Upper lobe of left lung (tissue), 6 donors: ENCODE measurements at regions not wholly inside any gene's neighbourhood (a gene's known extent, or its start where the extent isn't known, plus 50 kb on each side); places are given as distances from the start of the nearest gene placed in this dataset.
A peak's percentile ranks its signal among the peaks of the same experiment; 100 is the strongest.

Experiments
- ATAC-seq, 2 donors: fragments of 200-7000 bp; cut with Tn5 transposase; one replicate each; pipeline ENCODE4 v1.9.1; 2022; ENCODE audit warnings: mild to moderate bottlenecking in 2 of 2, moderate library complexity in 2 of 2; ENCODE audit not compliant: low FRiP score in 2 of 2
- DNase-seq, 2 donors: peaks; one replicate each; pipeline ENCODE4 v3.0.0-alpha.2; 2019 to 2020
- H3K27ac ChIP-seq, 4 donors: fragments of 200-600 bp; sonication (generic); one replicate each; pipeline ENCODE4 v1.5.1; 2016 to 2019
- H3K27me3 ChIP-seq, 4 donors: fragments of 200-600 bp; sonication (generic); one replicate each; pipeline ENCODE4 v1.5.1; 2017 to 2019
- H3K36me3 ChIP-seq, 4 donors: fragments of 200-600 bp; sonication (generic); one replicate each; pipeline ENCODE4 v1.5.1; 2016 to 2019
- H3K4me1 ChIP-seq, 4 donors: fragments of 200-600 bp; sonication (generic); one replicate each; pipeline ENCODE4 v1.5.1; 2018 to 2019
- H3K4me3 ChIP-seq, 4 donors: fragments of 200-600 bp; sonication (generic); one replicate each; pipeline ENCODE4 v1.5.1; 2017 to 2019; ENCODE audit warnings: mild to moderate bottlenecking in 2 of 4, moderate library complexity in 1 of 4
- H3K9me3 ChIP-seq, 4 donors: fragments of 200-600 bp; sonication (generic); one replicate each; pipeline ENCODE4 v1.5.1; 2018 to 2019
- EP300 ChIP-seq, 4 donors: sonication (generic); formaldehyde crosslinking; IDR thresholded peaks; one replicate each; pipeline ENCODE4 v1.5.1; 2017; ENCODE audit warnings: antibody characterized with exemption in 4 of 4, control low read depth in 2 of 4
- POLR2A ChIP-seq, 4 donors: fragments of 450-650 bp; IDR thresholded peaks; one replicate each; pipeline ENCODE4 v1.5.1; 2016 to 2017; ENCODE audit warnings: antibody characterized with exemption in 4 of 4, mild to moderate bottlenecking in 2 of 4
- POLR2AphosphoS5 ChIP-seq, 2 donors: sonication (generic); formaldehyde crosslinking; IDR thresholded peaks; one replicate each; pipeline ENCODE4 v1.5.1; 2017; ENCODE audit warnings: antibody characterized with exemption in 2 of 2
- WGBS, 2 donors: methylation state at CpG; one replicate each; pipeline ENCODE4 v1.1.5; 2017 to 2018; 5-methylcytosine and 5-hydroxymethylcytosine counted together
- TF ChIP-seq, protein P1 (sequence below), 6 experiments: fragments of 450-650 bp in 4 of 6; fragments of 200-600 bp in 2 of 6; sonication (generic) in 2 of 6; IDR thresholded peaks; one replicate each; pipeline ENCODE4 v1.5.1; 2016 to 2019; ENCODE audit warnings: antibody characterized with exemption in 6 of 6
- donor health status: DM: no; HTN: no; CAD: no; lungs with moderate emphysema.
- donor health status: DM: no; HTN: yes; CAD: no; lungs with severe emphysema.

DNA sequence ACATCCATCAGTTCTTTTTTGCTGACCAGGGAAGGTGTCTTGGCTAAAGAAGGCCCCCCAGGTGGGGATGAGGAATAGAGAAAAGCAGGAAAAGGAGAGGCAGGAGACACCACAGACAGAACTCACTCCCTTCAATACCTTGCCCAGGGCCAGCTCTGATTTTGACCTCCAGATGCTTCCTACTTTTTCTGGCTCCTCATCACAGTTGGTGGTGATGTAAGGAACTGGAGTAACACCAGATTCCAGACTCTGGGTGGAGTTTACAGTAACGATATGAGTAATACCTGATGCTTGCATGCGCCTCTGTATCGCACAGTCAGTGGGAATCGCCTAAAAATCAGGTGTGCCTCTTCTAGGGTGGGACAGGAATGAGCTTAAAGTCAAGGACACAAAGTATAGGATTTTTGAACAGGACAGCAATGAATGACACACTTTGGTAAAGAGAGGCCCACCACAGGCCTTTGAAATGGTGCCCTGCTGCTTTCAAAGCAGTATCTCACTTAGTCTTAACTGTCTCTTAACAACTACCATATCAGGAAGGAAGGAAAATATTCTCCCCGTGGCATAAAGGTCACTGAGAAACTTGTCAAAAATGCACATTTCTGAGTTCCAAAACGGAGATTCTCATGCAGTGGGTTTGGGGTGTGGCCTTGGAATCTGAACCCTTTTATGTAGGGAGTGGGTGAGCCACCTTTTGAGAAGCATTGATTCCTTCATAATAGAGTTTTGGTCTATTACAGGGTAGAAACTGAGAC lies 140.8 kb downstream of the SNX19 start:
- Histone ChIP-seq H3K9me3 (no peaks in the 10 kb centered on the region), H3K27me3 (no peaks in the 10 kb centered on the region), H3K4me1 (no peaks in the 10 kb centered on the region), H3K4me3 (no peak overlapping the region), H3K36me3 (no peaks in the 10 kb centered on the region), H3K27ac (no peak overlapping the region)
- TF ChIP-seq, protein P1, sequence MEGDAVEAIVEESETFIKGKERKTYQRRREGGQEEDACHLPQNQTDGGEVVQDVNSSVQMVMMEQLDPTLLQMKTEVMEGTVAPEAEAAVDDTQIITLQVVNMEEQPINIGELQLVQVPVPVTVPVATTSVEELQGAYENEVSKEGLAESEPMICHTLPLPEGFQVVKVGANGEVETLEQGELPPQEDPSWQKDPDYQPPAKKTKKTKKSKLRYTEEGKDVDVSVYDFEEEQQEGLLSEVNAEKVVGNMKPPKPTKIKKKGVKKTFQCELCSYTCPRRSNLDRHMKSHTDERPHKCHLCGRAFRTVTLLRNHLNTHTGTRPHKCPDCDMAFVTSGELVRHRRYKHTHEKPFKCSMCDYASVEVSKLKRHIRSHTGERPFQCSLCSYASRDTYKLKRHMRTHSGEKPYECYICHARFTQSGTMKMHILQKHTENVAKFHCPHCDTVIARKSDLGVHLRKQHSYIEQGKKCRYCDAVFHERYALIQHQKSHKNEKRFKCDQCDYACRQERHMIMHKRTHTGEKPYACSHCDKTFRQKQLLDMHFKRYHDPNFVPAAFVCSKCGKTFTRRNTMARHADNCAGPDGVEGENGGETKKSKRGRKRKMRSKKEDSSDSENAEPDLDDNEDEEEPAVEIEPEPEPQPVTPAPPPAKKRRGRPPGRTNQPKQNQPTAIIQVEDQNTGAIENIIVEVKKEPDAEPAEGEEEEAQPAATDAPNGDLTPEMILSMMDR (IDR thresholded peaks at IDR 0.05), result no peak
- TF ChIP-seq POLR2A (IDR thresholded peaks at IDR 0.05) (no peak), EP300 (IDR thresholded peaks at IDR 0.05) (no peak), POLR2AphosphoS5 (IDR thresholded peaks at IDR 0.05) (no peak)
- 75 to 89% methylated on average over 6 of the region's 6 CpGs for WGBS, 2 donors
- ATAC-seq (peak in 1 of 2 donors; percentile 67), DNase-seq (no peak)

DNA sequence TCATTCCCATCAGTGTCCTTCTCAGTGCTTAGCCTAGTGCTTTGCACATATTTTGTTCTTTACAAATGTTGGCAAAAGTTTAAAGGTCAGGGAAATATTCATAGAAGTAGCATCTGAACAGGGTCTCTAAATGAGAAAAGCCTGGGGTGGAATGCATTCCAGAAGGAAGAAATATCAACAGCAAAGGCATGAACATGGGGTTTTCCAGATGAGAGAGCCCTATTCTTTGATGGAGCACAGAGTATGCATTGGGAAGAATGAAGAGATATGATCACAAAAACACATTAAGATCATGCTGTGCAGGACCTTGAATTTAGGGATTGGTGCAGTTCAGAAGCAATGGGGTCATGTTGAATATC lies 140.2 kb downstream of the SNX19 start:
- Histone ChIP-seq H3K4me3 (no peak overlapping the region), H3K27me3 (no peaks in the 10 kb centered on the region), H3K4me1 (no peaks in the 10 kb centered on the region), H3K9me3 (no peaks in the 10 kb centered on the region), H3K27ac (no peak overlapping the region), H3K36me3 (no peaks in the 10 kb centered on the region)
- TF ChIP-seq EP300 (IDR thresholded peaks at IDR 0.05), result no peak
- TF ChIP-seq, protein P1 (IDR thresholded peaks at IDR 0.05), result no peak
- TF ChIP-seq POLR2AphosphoS5 (IDR thresholded peaks at IDR 0.05), result no peak
- no peak for TF ChIP-seq POLR2A (IDR thresholded peaks at IDR 0.05)
- DNase-seq (no peak), ATAC-seq (no peak)

DNA sequence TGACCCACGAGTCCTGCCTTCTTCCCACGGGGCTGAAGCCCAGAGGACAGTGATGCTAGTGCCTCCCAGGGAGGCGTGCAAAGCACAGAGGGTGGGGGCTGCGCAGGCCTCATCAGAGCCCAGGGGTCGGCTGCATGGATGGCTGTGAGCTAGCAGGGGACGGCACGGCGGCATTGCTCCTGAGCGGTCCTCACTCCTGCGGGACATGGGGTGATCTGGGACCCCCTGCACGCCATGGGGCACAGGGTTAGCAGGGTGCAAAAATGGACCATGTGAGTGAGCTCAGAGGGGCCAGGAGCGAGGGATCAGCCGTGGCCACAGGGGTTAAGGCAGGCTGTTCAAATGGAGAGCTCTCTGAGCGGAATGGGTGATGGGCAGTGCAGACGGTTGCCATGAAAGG lies 138.3 kb downstream of the SNX19 start:
- Histone ChIP-seq H3K27ac (no peak overlapping the region), H3K27me3 (no peaks in the 10 kb centered on the region), H3K9me3 (no peaks in the 10 kb centered on the region), H3K4me1 (no peaks in the 10 kb centered on the region), H3K36me3 (no peaks in the 10 kb centered on the region), H3K4me3 (no peak overlapping the region)
- no peak for TF ChIP-seq EP300 (IDR thresholded peaks at IDR 0.05)
- no peak for TF ChIP-seq POLR2A (IDR thresholded peaks at IDR 0.05)
- no peak for TF ChIP-seq POLR2AphosphoS5 (IDR thresholded peaks at IDR 0.05)
- TF ChIP-seq, protein P1 (IDR thresholded peaks at IDR 0.05), result no peak
- DNase-seq (peak in 1 of 2 donors; percentile 69), ATAC-seq (peak in 1 of 2 donors; percentile 53)
- WGBS, 2 donors, result 89% methylated on average over 15 of the region's 15 CpGs

DNA sequence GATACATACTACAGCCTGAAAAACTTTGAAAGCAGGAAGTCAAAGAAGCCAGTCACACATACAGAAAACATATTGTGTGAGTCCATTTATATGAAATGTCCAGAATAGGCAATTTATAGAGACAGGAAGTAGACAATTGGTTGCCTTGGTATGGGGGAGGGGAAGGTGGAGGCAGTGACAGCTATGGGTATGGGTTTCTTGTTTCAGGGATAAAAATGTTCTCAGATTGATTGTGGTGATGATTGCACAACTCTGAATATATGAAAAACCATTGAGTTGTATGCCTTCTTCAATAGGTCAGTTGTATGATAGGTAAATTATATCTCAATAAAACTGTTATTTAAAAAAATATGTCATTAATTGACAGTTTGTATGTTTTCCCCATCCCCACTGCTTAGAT lies 137.6 kb downstream of the SNX19 start:
- no peak for ATAC-seq

More for the DNA sequence above, 137.6 kb downstream of the SNX19 start:
- H3K4me1 ChIP-seq, result no peaks in the 10 kb centered on the region
- no peak overlapping the region for H3K4me3 ChIP-seq
- no peak for DNase-seq
- H3K36me3 ChIP-seq, result no peaks in the 10 kb centered on the region
- H3K27ac ChIP-seq, result no peak overlapping the region
- H3K9me3 ChIP-seq, result no peaks in the 10 kb centered on the region
- TF ChIP-seq, protein P1 (IDR thresholded peaks at IDR 0.05), result no peak
- TF ChIP-seq POLR2AphosphoS5 (IDR thresholded peaks at IDR 0.05) (no peak), EP300 (IDR thresholded peaks at IDR 0.05) (no peak), POLR2A (IDR thresholded peaks at IDR 0.05) (no peak)
- H3K27me3 ChIP-seq, result no peaks in the 10 kb centered on the region
